Body of pancreas (tissue), 4 donors: ENCODE measurements at regions not wholly inside any gene's neighbourhood (a gene's known extent, or its start where the extent isn't known, plus 50 kb on each side); places are given as distances from the start of the nearest gene placed in this dataset.

Source experiments
- CTCF ChIP-seq, 7 experiments: fragments of 450-650 bp in 4 of 7; fragments of 200-600 bp in 3 of 7; sonication (generic) in 3 of 7; IDR thresholded peaks; one replicate each; pipeline ENCODE4 v1.5.1; 2016 to 2019; ENCODE audit warnings: antibody characterized with exemption in 7 of 7
- POLR2A ChIP-seq, 3 donors: fragments of 450-650 bp; IDR thresholded peaks; one replicate each; pipeline ENCODE4 v1.6.1; 2016; ENCODE audit warnings: antibody characterized with exemption in 3 of 3, mild to moderate bottlenecking in 2 of 3

GRCh38 chr2:238964544-238965067, 116.7 kb downstream of the TWIST2 start:
- TF ChIP-seq POLR2A (IDR thresholded peaks at IDR 0.05) (no peak), CTCF (IDR thresholded peaks at IDR 0.05) (no peak)
